Nephron (organoid): ENCODE measurements at regions not wholly inside any gene's neighbourhood (a gene's known extent, or its start where the extent isn't known, plus 50 kb on each side); places are given as distances from the start of the nearest gene placed in this dataset.
"Not testable (repeated sequence)": the region's sequence is repeated elsewhere in the genome, so short reads cannot be mapped to it uniquely, and the experiment has no call there.

Source experiments
- H3K27ac Mint-ChIP-seq, 3 experiments: 2 replicates each; pipeline ENCODE4 v1.8.0; 2020; ENCODE audit warnings: mixed read lengths in 3 of 3, mild to moderate bottlenecking in 2 of 3, moderate library complexity in 1 of 3
- H3K27me3 Mint-ChIP-seq: 2 replicates; pipeline ENCODE4 v1.8.0; 2021; ENCODE audit warnings: low read depth, mild to moderate bottlenecking, moderate library complexity, mixed read lengths
- H3K36me3 Mint-ChIP-seq: 2 replicates; pipeline ENCODE4 v1.8.0; 2020; ENCODE audit warnings: low read depth, mixed read lengths
- H3K4me1 Mint-ChIP-seq: 2 replicates; pipeline ENCODE4 v1.8.0; 2020; ENCODE audit warnings: mixed read lengths
- H3K4me3 Mint-ChIP-seq, 3 experiments: 2 replicates each; pipeline ENCODE4 v1.8.0; 2020; ENCODE audit warnings: mild to moderate bottlenecking in 3 of 3, mixed read lengths in 3 of 3, moderate library complexity in 2 of 3
- H3K9me3 Mint-ChIP-seq: 2 replicates; pipeline ENCODE4 v1.8.0; 2020; ENCODE audit warnings: mixed read lengths
- CTCF ChIP-seq, 3 experiments: fragments of 200-600 bp; sonication (generic); IDR thresholded peaks; one replicate each; pipeline ENCODE4 v1.5.0; 2021; ENCODE audit warnings: antibody characterized with exemption in 3 of 3; ENCODE audit not compliant: unreplicated experiment in 3 of 3

GRCh38 chr4:149055624-149056023, 613.4 kb upstream of the NR3C2 start:
- Mint-ChIP-seq H3K36me3 (no peaks in the 10 kb centered on the region), H3K27ac (no peak overlapping the region), H3K27me3 (peaks cover 3% of the 10 kb centered on the region), H3K9me3 (no peaks in the 10 kb centered on the region), H3K4me1 (peaks cover 18% of the 10 kb centered on the region), H3K4me3 (no peak overlapping the region)
- no peak for TF ChIP-seq CTCF (IDR thresholded peaks at IDR 0.05; ENCODE audit: unreplicated experiment in 3 of 3)

- Mint-ChIP-seq H3K9me3 (no peaks in the 10 kb centered on the region), H3K27me3 (peaks cover 3% of the 10 kb centered on the region), H3K36me3 (no peaks in the 10 kb centered on the region), H3K4me3 (no peak overlapping the region), H3K4me1 (peaks cover 11% of the 10 kb centered on the region), H3K27ac (no peak overlapping the region)
- TF ChIP-seq CTCF (IDR thresholded peaks at IDR 0.05; ENCODE audit: unreplicated experiment in 3 of 3): no peak
These were observed 608.6 kb upstream of the NR3C2 start for GRCh38 chr4:149050840-149051239.

GRCh38 chr4:149048451-149049143, 606.4 kb upstream of the NR3C2 start:
- no peaks in the 10 kb centered on the region for H3K36me3 Mint-ChIP-seq
- peaks cover 6% of the 10 kb centered on the region for H3K9me3 Mint-ChIP-seq
- H3K27ac Mint-ChIP-seq: no peak overlapping the region
- no peaks in the 10 kb centered on the region for H3K4me1 Mint-ChIP-seq
- peaks cover 3% of the 10 kb centered on the region for H3K27me3 Mint-ChIP-seq
- no peak overlapping the region for H3K4me3 Mint-ChIP-seq
- no peak for TF ChIP-seq CTCF (IDR thresholded peaks at IDR 0.05; ENCODE audit: unreplicated experiment in 3 of 3)

GRCh38 chr4:149047368-149047767, 605.2 kb upstream of the NR3C2 start:
- no peak for TF ChIP-seq CTCF (IDR thresholded peaks at IDR 0.05; ENCODE audit: unreplicated experiment in 3 of 3)
- Mint-ChIP-seq H3K9me3 (peaks cover 13% of the 10 kb centered on the region), H3K36me3 (no peaks in the 10 kb centered on the region), H3K4me1 (no peaks in the 10 kb centered on the region), H3K27ac (no peak overlapping the region), H3K27me3 (peaks cover 3% of the 10 kb centered on the region), H3K4me3 (no peak overlapping the region)

- H3K4me1 Mint-ChIP-seq: no peaks in the 10 kb centered on the region
These were observed 603.5 kb upstream of the NR3C2 start for GRCh38 chr4:149045731-149046130.

GRCh38 chr4:149039786-149040185, 597.6 kb upstream of the NR3C2 start:
- not testable (repeated sequence) for H3K4me3 Mint-ChIP-seq, H3K27ac Mint-ChIP-seq, H3K36me3 Mint-ChIP-seq, H3K4me1 Mint-ChIP-seq, H3K27me3 Mint-ChIP-seq
- peaks cover 24% of the 10 kb centered on the region for H3K9me3 Mint-ChIP-seq

More at GRCh38 chr4:149045731-149046130, 603.5 kb upstream of the NR3C2 start:
- H3K4me3 Mint-ChIP-seq: no peak overlapping the region
- no peak overlapping the region for H3K27ac Mint-ChIP-seq
- TF ChIP-seq CTCF (IDR thresholded peaks at IDR 0.05; ENCODE audit: unreplicated experiment in 3 of 3): no peak
- H3K36me3 Mint-ChIP-seq: no peaks in the 10 kb centered on the region
- no peaks in the 10 kb centered on the region for H3K27me3 Mint-ChIP-seq
- peaks cover 16% of the 10 kb centered on the region for H3K9me3 Mint-ChIP-seq
